Stomach (tissue), 4 donors: ENCODE measurements at regions not wholly inside any gene's neighbourhood (a gene's known extent, or its start where the extent isn't known, plus 50 kb on each side); places are given as distances from the start of the nearest gene placed in this dataset.

Experiments
- EP300 ChIP-seq: sonication (generic); formaldehyde crosslinking; IDR thresholded peaks from one replicate; pipeline ENCODE4 v1.6.1; 2017; ENCODE audit warnings: antibody characterized with exemption
- POLR2A ChIP-seq, 4 donors: fragments of 450-650 bp; IDR thresholded peaks; one replicate each; pipeline ENCODE4 v1.6.1; 2016; ENCODE audit warnings: antibody characterized with exemption in 4 of 4, control low read depth in 2 of 4, mild to moderate bottlenecking in 1 of 4, moderate library complexity in 1 of 4
- POLR2AphosphoS5 ChIP-seq, 3 donors: sonication (generic); formaldehyde crosslinking; IDR thresholded peaks; one replicate each; pipeline ENCODE4 v1.6.1; 2016; ENCODE audit warnings: antibody characterized with exemption in 3 of 3
- TF ChIP-seq, protein P1 (sequence below), 7 experiments: fragments of 450-650 bp in 4 of 7; fragments of 200-600 bp in 3 of 7; sonication (generic) in 3 of 7; IDR thresholded peaks; one replicate each; pipeline ENCODE4 v1.5.1; 2016 to 2019; ENCODE audit warnings: antibody characterized with exemption in 7 of 7, control low read depth in 2 of 7, mild to moderate bottlenecking in 1 of 7

DNA sequence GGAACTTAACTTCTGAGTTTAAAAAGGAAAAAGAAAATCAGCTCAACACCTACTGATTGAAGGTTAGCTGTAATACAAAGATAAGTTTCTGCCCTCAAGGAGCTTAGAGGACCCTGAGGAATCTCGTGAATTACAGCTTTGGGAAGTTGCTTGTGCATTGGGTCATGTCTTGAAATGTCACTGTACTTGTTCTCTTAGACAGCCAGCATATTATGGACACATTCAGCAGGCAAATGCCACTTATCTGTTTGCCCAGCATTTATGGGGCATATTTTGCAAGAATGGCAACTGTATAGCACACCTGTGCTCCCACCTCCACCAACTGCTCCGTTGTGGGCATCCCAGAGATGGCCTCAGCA is 263.6 kb upstream of the CRY1 start:
- TF ChIP-seq, protein P1, sequence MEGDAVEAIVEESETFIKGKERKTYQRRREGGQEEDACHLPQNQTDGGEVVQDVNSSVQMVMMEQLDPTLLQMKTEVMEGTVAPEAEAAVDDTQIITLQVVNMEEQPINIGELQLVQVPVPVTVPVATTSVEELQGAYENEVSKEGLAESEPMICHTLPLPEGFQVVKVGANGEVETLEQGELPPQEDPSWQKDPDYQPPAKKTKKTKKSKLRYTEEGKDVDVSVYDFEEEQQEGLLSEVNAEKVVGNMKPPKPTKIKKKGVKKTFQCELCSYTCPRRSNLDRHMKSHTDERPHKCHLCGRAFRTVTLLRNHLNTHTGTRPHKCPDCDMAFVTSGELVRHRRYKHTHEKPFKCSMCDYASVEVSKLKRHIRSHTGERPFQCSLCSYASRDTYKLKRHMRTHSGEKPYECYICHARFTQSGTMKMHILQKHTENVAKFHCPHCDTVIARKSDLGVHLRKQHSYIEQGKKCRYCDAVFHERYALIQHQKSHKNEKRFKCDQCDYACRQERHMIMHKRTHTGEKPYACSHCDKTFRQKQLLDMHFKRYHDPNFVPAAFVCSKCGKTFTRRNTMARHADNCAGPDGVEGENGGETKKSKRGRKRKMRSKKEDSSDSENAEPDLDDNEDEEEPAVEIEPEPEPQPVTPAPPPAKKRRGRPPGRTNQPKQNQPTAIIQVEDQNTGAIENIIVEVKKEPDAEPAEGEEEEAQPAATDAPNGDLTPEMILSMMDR (IDR thresholded peaks at IDR 0.05) = no peak
- no peak for TF ChIP-seq POLR2AphosphoS5 (IDR thresholded peaks at IDR 0.05)
- TF ChIP-seq POLR2A (IDR thresholded peaks at IDR 0.05) = no peak
- TF ChIP-seq EP300 = no peak
